ENCODE measurements at regions not wholly inside any gene's neighbourhood (a gene's known extent, or its start where the extent isn't known, plus 50 kb on each side); places are given as distances from the start of the nearest gene placed in this dataset.
"Not testable (repeated sequence)": the region's sequence is repeated elsewhere in the genome, so short reads cannot be mapped to it uniquely, and the experiment has no call there.

DNA sequence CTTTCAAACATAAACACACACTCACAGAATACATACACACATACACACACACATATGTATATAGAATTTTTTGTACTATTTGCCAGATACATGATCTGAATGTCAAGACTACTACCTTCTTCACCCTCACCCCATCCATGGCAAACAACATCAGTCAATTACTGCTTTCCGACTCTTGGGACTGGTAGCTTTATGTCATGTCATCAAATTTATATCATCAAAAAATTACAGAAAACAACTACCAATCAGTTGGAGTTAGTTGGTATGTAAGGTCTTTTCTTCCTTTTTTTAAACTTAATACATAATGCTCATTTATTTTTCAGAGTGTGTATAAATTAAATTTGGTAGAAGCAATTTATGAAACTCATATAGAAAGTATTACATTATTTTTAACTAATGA, 305.7 kb upstream of the MDFIC2 start:
- H3K27me3 Mint-ChIP-seq (ENCODE audit: unreplicated experiment) = no peaks in the 10 kb centered on the region
- no peaks in the 10 kb centered on the region for H3K36me3 Mint-ChIP-seq (ENCODE audit: low read depth, unreplicated experiment)
- no peaks in the 10 kb centered on the region for H3K9me3 Mint-ChIP-seq (ENCODE audit: unreplicated experiment)
- H3K27ac Mint-ChIP-seq (ENCODE audit: unreplicated experiment) = no peak overlapping the region
- H3K4me1 Mint-ChIP-seq (ENCODE audit: unreplicated experiment) = no peaks in the 10 kb centered on the region
- H3K4me3 Mint-ChIP-seq (ENCODE audit: unreplicated experiment) = no peak overlapping the region
- TF ChIP-seq, protein P1, sequence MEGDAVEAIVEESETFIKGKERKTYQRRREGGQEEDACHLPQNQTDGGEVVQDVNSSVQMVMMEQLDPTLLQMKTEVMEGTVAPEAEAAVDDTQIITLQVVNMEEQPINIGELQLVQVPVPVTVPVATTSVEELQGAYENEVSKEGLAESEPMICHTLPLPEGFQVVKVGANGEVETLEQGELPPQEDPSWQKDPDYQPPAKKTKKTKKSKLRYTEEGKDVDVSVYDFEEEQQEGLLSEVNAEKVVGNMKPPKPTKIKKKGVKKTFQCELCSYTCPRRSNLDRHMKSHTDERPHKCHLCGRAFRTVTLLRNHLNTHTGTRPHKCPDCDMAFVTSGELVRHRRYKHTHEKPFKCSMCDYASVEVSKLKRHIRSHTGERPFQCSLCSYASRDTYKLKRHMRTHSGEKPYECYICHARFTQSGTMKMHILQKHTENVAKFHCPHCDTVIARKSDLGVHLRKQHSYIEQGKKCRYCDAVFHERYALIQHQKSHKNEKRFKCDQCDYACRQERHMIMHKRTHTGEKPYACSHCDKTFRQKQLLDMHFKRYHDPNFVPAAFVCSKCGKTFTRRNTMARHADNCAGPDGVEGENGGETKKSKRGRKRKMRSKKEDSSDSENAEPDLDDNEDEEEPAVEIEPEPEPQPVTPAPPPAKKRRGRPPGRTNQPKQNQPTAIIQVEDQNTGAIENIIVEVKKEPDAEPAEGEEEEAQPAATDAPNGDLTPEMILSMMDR (IDR thresholded peaks at IDR 0.05; ENCODE audit: unreplicated experiment) = no peak
- no peak for DNase-seq (ENCODE audit: low spot score)

- not testable (repeated sequence) for H3K27me3 Mint-ChIP-seq (ENCODE audit: unreplicated experiment); H3K9me3 Mint-ChIP-seq (ENCODE audit: unreplicated experiment); H3K27ac Mint-ChIP-seq (ENCODE audit: unreplicated experiment); DNase-seq (ENCODE audit: low spot score); H3K36me3 Mint-ChIP-seq (ENCODE audit: low read depth, unreplicated experiment); H3K4me1 Mint-ChIP-seq (ENCODE audit: unreplicated experiment); H3K4me3 Mint-ChIP-seq (ENCODE audit: unreplicated experiment)
These were observed 304.9 kb upstream of the MDFIC2 start for GRCh38 chr3:70617349-70617748.

GRCh38 chr3:70615286-70615685, 302.8 kb upstream of the MDFIC2 start:
- Mint-ChIP-seq H3K27ac (ENCODE audit: unreplicated experiment) (no peak overlapping the region), H3K36me3 (ENCODE audit: low read depth, unreplicated experiment) (no peaks in the 10 kb centered on the region), H3K4me3 (ENCODE audit: unreplicated experiment) (no peak overlapping the region), H3K9me3 (ENCODE audit: unreplicated experiment) (no peaks in the 10 kb centered on the region), H3K27me3 (ENCODE audit: unreplicated experiment) (no peaks in the 10 kb centered on the region), H3K4me1 (ENCODE audit: unreplicated experiment) (no peaks in the 10 kb centered on the region)
- no peak for DNase-seq (ENCODE audit: low spot score)
- TF ChIP-seq, protein P1 (IDR thresholded peaks at IDR 0.05; ENCODE audit: unreplicated experiment) = no peak

- H3K36me3 Mint-ChIP-seq (ENCODE audit: low read depth, unreplicated experiment) = no peaks in the 10 kb centered on the region
- TF ChIP-seq, protein P1 (IDR thresholded peaks at IDR 0.05; ENCODE audit: unreplicated experiment) = no peak
- no peak for DNase-seq (ENCODE audit: low spot score)
- no peaks in the 10 kb centered on the region for H3K27me3 Mint-ChIP-seq (ENCODE audit: unreplicated experiment)
- H3K9me3 Mint-ChIP-seq (ENCODE audit: unreplicated experiment) = no peaks in the 10 kb centered on the region
- H3K4me3 Mint-ChIP-seq (ENCODE audit: unreplicated experiment) = no peak overlapping the region
- no peaks in the 10 kb centered on the region for H3K4me1 Mint-ChIP-seq (ENCODE audit: unreplicated experiment)
- H3K27ac Mint-ChIP-seq (ENCODE audit: unreplicated experiment) = no peak overlapping the region
These were observed 301.7 kb upstream of the MDFIC2 start for GRCh38 chr3:70614111-70614510.

DNA sequence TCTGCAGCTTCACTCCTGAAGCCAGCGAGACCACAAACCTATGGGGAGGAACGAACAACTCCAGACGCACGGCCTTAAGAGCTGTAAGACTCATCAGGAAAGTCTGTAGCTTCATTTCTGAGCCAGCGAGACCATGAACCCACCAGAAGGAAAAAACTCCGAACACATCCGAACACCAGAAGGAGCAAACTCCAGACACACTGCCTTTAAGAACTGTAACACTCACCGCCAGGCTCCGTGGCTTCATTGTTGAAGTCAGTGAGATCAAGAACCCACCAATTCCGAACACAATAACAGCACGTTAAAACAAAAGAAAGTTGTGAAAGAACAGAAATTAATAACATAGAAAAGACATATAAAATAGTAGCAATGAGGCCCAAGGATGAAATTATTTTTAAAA, 300.5 kb upstream of the MDFIC2 start:
- no peaks in the 10 kb centered on the region for H3K9me3 Mint-ChIP-seq (ENCODE audit: unreplicated experiment)
- H3K27me3 Mint-ChIP-seq (ENCODE audit: unreplicated experiment) = no peaks in the 10 kb centered on the region
- H3K27ac Mint-ChIP-seq (ENCODE audit: unreplicated experiment) = no peak overlapping the region
- H3K4me1 Mint-ChIP-seq (ENCODE audit: unreplicated experiment) = no peaks in the 10 kb centered on the region
- DNase-seq (ENCODE audit: low spot score) = no peak
- no peak overlapping the region for H3K4me3 Mint-ChIP-seq (ENCODE audit: unreplicated experiment)
- H3K36me3 Mint-ChIP-seq (ENCODE audit: low read depth, unreplicated experiment) = no peaks in the 10 kb centered on the region
- TF ChIP-seq, protein P1 (IDR thresholded peaks at IDR 0.05; ENCODE audit: unreplicated experiment) = no peak

GRCh38 chr3:70611667-70612277, 299.3 kb upstream of the MDFIC2 start:
- not testable (repeated sequence) for DNase-seq (ENCODE audit: low spot score); H3K27ac Mint-ChIP-seq (ENCODE audit: unreplicated experiment); H3K36me3 Mint-ChIP-seq (ENCODE audit: low read depth, unreplicated experiment); H3K4me3 Mint-ChIP-seq (ENCODE audit: unreplicated experiment); H3K9me3 Mint-ChIP-seq (ENCODE audit: unreplicated experiment); H3K4me1 Mint-ChIP-seq (ENCODE audit: unreplicated experiment); H3K27me3 Mint-ChIP-seq (ENCODE audit: unreplicated experiment)

Data from endothelial cell (in vitro differentiated cells).